DND-41 (cell line): ENCODE measurements at regions not wholly inside any gene's neighbourhood (a gene's known extent, or its start where the extent isn't known, plus 50 kb on each side); places are given as distances from the start of the nearest gene placed in this dataset.

Source experiments
- CTCF ChIP-seq: IDR thresholded peaks from 2 replicates; pipeline ENCODE4 v1.5.1; 2012; ENCODE audit warnings: borderline replicate concordance, low read length, moderate library complexity, mild to moderate bottlenecking; ENCODE audit not compliant: poor library complexity, severe bottlenecking; ENCODE audit errors: extremely low read depth
- EZH2 ChIP-seq: IDR thresholded peaks from 3 replicates; pipeline ENCODE4 v1.6.1; 2012; ENCODE audit warnings: borderline replicate concordance, low read depth, mild to moderate bottlenecking, moderate library complexity, low read length, inconsistent platforms; ENCODE audit not compliant: severe bottlenecking

GRCh38 chr13:31399690-31400089 is 199.9 kb downstream of the B3GLCT start:
- TF ChIP-seq CTCF (no peak), EZH2 (no peak)
